ENCODE measurements at regions not wholly inside any gene's neighbourhood (a gene's known extent, or its start where the extent isn't known, plus 50 kb on each side); places are given as distances from the start of the nearest gene placed in this dataset.

- intact Hi-C loops (cut with DNase I, micrococcal nuclease): no loop called here
- TF ChIP-seq, protein P1, sequence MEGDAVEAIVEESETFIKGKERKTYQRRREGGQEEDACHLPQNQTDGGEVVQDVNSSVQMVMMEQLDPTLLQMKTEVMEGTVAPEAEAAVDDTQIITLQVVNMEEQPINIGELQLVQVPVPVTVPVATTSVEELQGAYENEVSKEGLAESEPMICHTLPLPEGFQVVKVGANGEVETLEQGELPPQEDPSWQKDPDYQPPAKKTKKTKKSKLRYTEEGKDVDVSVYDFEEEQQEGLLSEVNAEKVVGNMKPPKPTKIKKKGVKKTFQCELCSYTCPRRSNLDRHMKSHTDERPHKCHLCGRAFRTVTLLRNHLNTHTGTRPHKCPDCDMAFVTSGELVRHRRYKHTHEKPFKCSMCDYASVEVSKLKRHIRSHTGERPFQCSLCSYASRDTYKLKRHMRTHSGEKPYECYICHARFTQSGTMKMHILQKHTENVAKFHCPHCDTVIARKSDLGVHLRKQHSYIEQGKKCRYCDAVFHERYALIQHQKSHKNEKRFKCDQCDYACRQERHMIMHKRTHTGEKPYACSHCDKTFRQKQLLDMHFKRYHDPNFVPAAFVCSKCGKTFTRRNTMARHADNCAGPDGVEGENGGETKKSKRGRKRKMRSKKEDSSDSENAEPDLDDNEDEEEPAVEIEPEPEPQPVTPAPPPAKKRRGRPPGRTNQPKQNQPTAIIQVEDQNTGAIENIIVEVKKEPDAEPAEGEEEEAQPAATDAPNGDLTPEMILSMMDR (IDR thresholded peaks at IDR 0.05): no peak
- Mint-ChIP-seq H3K4me1 (ENCODE audit: low read depth) (no peaks in the 10 kb centered on the region), H3K9me3 (no peaks in the 10 kb centered on the region), H3K27me3 (peaks cover 4% of the 10 kb centered on the region), H3K4me3 (no peak overlapping the region), H3K36me3 (ENCODE audit: low read depth) (no peaks in the 10 kb centered on the region), H3K27ac (no peak overlapping the region)
- ChIA-PET POLR2A (no interaction called here), CTCF (no interaction called here)
- Histone ChIP-seq H3K9me3 (ENCODE audit: control insufficient read depth in 1 of 2, insufficient read depth in 1 of 2, low read length in 2 of 2) (no peaks in the 10 kb centered on the region), H3K4me3 (ENCODE audit: low read length) (no peak overlapping the region), H3K36me3 (ENCODE audit: insufficient read depth, low read length) (no peaks in the 10 kb centered on the region), H3K4me1 (ENCODE audit: insufficient read depth, low read length) (no peaks in the 10 kb centered on the region), H3K27ac (ENCODE audit: low read depth in 1 of 2, low read length in 2 of 2) (no peak overlapping the region), H3K27me3 (ENCODE audit: control insufficient read depth in 1 of 2, insufficient read depth in 2 of 2, low read length in 2 of 2) (no peaks in the 10 kb centered on the region)
- no peak for DNase-seq
- no peak for ATAC-seq (ENCODE audit: poor library complexity)
These were observed 158.3 kb upstream of the JAG1 start for GRCh38 chr20:10832141-10832540.

- Histone ChIP-seq H3K27ac (ENCODE audit: low read depth in 1 of 2, low read length in 2 of 2) (no peak overlapping the region), H3K4me3 (ENCODE audit: low read length) (no peak overlapping the region), H3K4me1 (ENCODE audit: insufficient read depth, low read length) (no peaks in the 10 kb centered on the region), H3K27me3 (ENCODE audit: control insufficient read depth in 1 of 2, insufficient read depth in 2 of 2, low read length in 2 of 2) (no peaks in the 10 kb centered on the region), H3K36me3 (ENCODE audit: insufficient read depth, low read length) (no peaks in the 10 kb centered on the region), H3K9me3 (ENCODE audit: control insufficient read depth in 1 of 2, insufficient read depth in 1 of 2, low read length in 2 of 2) (no peaks in the 10 kb centered on the region)
- Mint-ChIP-seq H3K27ac (no peak overlapping the region), H3K4me1 (ENCODE audit: low read depth) (no peaks in the 10 kb centered on the region), H3K4me3 (no peak overlapping the region), H3K27me3 (peaks cover 4% of the 10 kb centered on the region), H3K9me3 (peaks cover 4% of the 10 kb centered on the region), H3K36me3 (ENCODE audit: low read depth) (no peaks in the 10 kb centered on the region)
- ATAC-seq (ENCODE audit: poor library complexity) (no peak), DNase-seq (no peak)
- POLR2A ChIA-PET: no interaction called here
- intact Hi-C loops (cut with DNase I, micrococcal nuclease): no loop called here
- TF ChIP-seq, protein P1 (IDR thresholded peaks at IDR 0.05): no peak
- CTCF ChIA-PET: no interaction called here
These were observed 164.1 kb upstream of the JAG1 start for GRCh38 chr20:10837901-10838300.

DNA sequence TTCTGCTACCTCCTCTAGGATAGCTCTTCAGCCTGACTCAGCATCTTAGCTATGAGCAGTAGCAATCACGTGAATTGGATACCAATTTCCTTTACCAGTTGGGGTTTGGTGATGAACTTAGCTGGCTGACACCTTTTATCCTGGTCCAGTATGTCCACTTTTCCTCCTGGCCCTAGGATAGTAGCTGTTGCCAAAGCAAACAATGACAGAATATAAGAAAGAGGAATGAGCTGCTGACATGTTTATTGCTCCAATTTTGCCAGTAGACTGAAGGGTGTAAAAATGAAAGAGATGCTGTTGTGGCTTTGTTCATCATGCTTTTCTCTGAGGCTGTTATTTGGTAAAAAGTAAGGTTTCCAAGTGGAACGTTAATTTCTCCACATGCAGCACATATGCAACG, 168.3 kb upstream of the JAG1 start:
- H3K27ac ChIP-seq (ENCODE audit: low read depth in 1 of 2, low read length in 2 of 2): no peak overlapping the region
- ATAC-seq (ENCODE audit: poor library complexity) (no peak), DNase-seq (no peak)
- no peaks in the 10 kb centered on the region for H3K36me3 ChIP-seq (ENCODE audit: insufficient read depth, low read length)
- Mint-ChIP-seq H3K36me3 (ENCODE audit: low read depth) (no peaks in the 10 kb centered on the region), H3K27ac (no peak overlapping the region), H3K4me1 (ENCODE audit: low read depth) (no peaks in the 10 kb centered on the region), H3K27me3 (no peaks in the 10 kb centered on the region), H3K9me3 (peaks cover 4% of the 10 kb centered on the region), H3K4me3 (no peak overlapping the region)
- POLR2A ChIA-PET: no interaction called here
- no peak overlapping the region for H3K4me3 ChIP-seq (ENCODE audit: low read length)
- H3K27me3 ChIP-seq (ENCODE audit: control insufficient read depth in 1 of 2, insufficient read depth in 2 of 2, low read length in 2 of 2): no peaks in the 10 kb centered on the region
- no peaks in the 10 kb centered on the region for H3K4me1 ChIP-seq (ENCODE audit: insufficient read depth, low read length)
- H3K9me3 ChIP-seq (ENCODE audit: control insufficient read depth in 1 of 2, insufficient read depth in 1 of 2, low read length in 2 of 2): no peaks in the 10 kb centered on the region
- CTCF ChIA-PET: no interaction called here
- TF ChIP-seq, protein P1 (IDR thresholded peaks at IDR 0.05): no peak
- intact Hi-C loops (cut with DNase I, micrococcal nuclease): no loop called here

Data from CD4-positive, alpha-beta T cell (primary cell).